ENCODE measurements at regions not wholly inside any gene's neighbourhood (a gene's known extent, or its start where the extent isn't known, plus 50 kb on each side); places are given as distances from the start of the nearest gene placed in this dataset.

GRCh38 chr18:30485078-30485477, 557.5 kb downstream of the DSC3 start:
- H3K27me3 ChIP-seq = no peaks in the 10 kb centered on the region
- H3K4me3 ChIP-seq = no peak overlapping the region
- H3K4me1 ChIP-seq = no peaks in the 10 kb centered on the region
- DNase-seq (no peak), ATAC-seq (no peak)
- no peaks in the 10 kb centered on the region for H3K9me3 ChIP-seq
- intact Hi-C loops (cut with DNase I) = no loop called here
- WGBS, 2 donors = 35 to 46% methylated on average over 2 of the region's 2 CpGs
- H3K36me3 ChIP-seq (replicated peaks in 1 of 2; ENCODE audit: insufficient read depth in 1 of 2, low read depth in 2 of 2) = no peaks in the 10 kb centered on the region
- no peak overlapping the region for H3K27ac ChIP-seq
- TF ChIP-seq POLR2A (IDR thresholded peaks at IDR 0.05) (no peak), CTCF (IDR thresholded peaks at IDR 0.05) (no peak)

- intact Hi-C loops (cut with DNase I) = no loop called here
- Histone ChIP-seq H3K4me3 (no peak overlapping the region), H3K4me1 (no peaks in the 10 kb centered on the region), H3K27me3 (no peaks in the 10 kb centered on the region), H3K36me3 (replicated peaks in 1 of 2; ENCODE audit: insufficient read depth in 1 of 2, low read depth in 2 of 2) (no peaks in the 10 kb centered on the region), H3K27ac (no peak overlapping the region), H3K9me3 (no peaks in the 10 kb centered on the region)
- WGBS, 2 donors = 71 to 80% methylated on average over 8 of the region's 8 CpGs
- TF ChIP-seq CTCF (IDR thresholded peaks at IDR 0.05) (no peak), POLR2A (IDR thresholded peaks at IDR 0.05) (no peak)
- DNase-seq = no peak
- no peak for ATAC-seq
Measured at GRCh38 chr18:30481871-30482270, 560.7 kb downstream of the DSC3 start.

- WGBS, 2 donors = 59 to 69% methylated on average over 4 of the region's 4 CpGs
- ATAC-seq = no peak
- Histone ChIP-seq H3K4me1 (no peaks in the 10 kb centered on the region), H3K9me3 (no peaks in the 10 kb centered on the region), H3K4me3 (no peak overlapping the region), H3K27me3 (no peaks in the 10 kb centered on the region), H3K27ac (no peak overlapping the region), H3K36me3 (replicated peaks in 1 of 2; ENCODE audit: insufficient read depth in 1 of 2, low read depth in 2 of 2) (no peaks in the 10 kb centered on the region)
- no peak for TF ChIP-seq POLR2A (IDR thresholded peaks at IDR 0.05)
- intact Hi-C loops (cut with DNase I) = no loop called here
- DNase-seq = no peak
Measured at GRCh38 chr18:30469091-30469490, 573.5 kb downstream of the DSC3 start.

- WGBS, 2 donors = 60 to 68% methylated on average over 3 of the region's 3 CpGs
- TF ChIP-seq CTCF (IDR thresholded peaks at IDR 0.05) = no peak
- TF ChIP-seq POLR2A (IDR thresholded peaks at IDR 0.05) = no peak
- ATAC-seq (no peak), DNase-seq (no peak)
- intact Hi-C loops (cut with DNase I) = no loop called here
- Histone ChIP-seq H3K4me3 (no peak overlapping the region), H3K4me1 (no peaks in the 10 kb centered on the region), H3K27ac (no peak overlapping the region), H3K36me3 (replicated peaks in 1 of 2; ENCODE audit: insufficient read depth in 1 of 2, low read depth in 2 of 2) (no peaks in the 10 kb centered on the region), H3K9me3 (no peaks in the 10 kb centered on the region), H3K27me3 (no peaks in the 10 kb centered on the region)
Measured at GRCh38 chr18:30465096-30465495, 577.4 kb downstream of the DSC3 start.

GRCh38 chr18:30457156-30457555, 585.4 kb downstream of the DSC3 start:
- H3K9me3 ChIP-seq = no peaks in the 10 kb centered on the region
- ATAC-seq (no peak), DNase-seq (no peak)
- intact Hi-C loops (cut with DNase I) = no loop called here
- TF ChIP-seq CTCF (IDR thresholded peaks at IDR 0.05) (no peak), POLR2A (IDR thresholded peaks at IDR 0.05) (no peak)
- H3K4me1 ChIP-seq = no peaks in the 10 kb centered on the region
- no peaks in the 10 kb centered on the region for H3K36me3 ChIP-seq (replicated peaks in 1 of 2; ENCODE audit: insufficient read depth in 1 of 2, low read depth in 2 of 2)
- no peak overlapping the region for H3K27ac ChIP-seq
- H3K4me3 ChIP-seq = no peak overlapping the region
- 50 to 58% methylated on average over 1 of the region's 1 CpG for WGBS, 2 donors
- H3K27me3 ChIP-seq = no peaks in the 10 kb centered on the region

Measured in body of pancreas (tissue), 4 donors.